GM18498 (cell line): ENCODE measurements at regions not wholly inside any gene's neighbourhood (a gene's known extent, or its start where the extent isn't known, plus 50 kb on each side); places are given as distances from the start of the nearest gene placed in this dataset.
A peak's percentile ranks its signal among the peaks of the same experiment; 100 is the strongest.
"Not testable (repeated sequence)": the region's sequence is repeated elsewhere in the genome, so short reads cannot be mapped to it uniquely, and the experiment has no call there.

Source experiments
- ATAC-seq: cut with Tn5 transposase; IDR thresholded peaks from one replicate; pipeline ENCODE4 v1.9.1; 2021; ENCODE audit warnings: mild to moderate bottlenecking, moderate library complexity; ENCODE audit not compliant: unreplicated experiment

DNA sequence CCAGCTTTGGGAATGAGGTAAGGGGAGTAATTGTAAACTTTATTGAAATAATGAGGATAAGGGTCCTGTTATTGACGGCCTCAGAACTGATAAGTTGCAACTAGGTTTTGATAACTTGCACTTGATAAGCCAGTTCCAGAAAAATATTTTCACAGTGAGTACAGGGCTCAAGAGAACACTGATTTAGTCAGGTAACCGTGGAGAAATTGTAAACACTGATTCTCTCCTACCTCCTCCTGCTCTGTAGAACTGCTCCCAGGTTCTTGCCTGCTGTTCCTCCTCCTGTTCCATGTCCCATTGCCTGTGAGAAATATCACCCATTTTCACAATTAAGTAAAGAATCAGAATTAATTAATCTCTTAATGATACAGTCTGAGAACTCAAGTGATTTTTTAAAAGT is 55.0 kb upstream of the CXXC4 start:
- no peak for ATAC-seq

DNA sequence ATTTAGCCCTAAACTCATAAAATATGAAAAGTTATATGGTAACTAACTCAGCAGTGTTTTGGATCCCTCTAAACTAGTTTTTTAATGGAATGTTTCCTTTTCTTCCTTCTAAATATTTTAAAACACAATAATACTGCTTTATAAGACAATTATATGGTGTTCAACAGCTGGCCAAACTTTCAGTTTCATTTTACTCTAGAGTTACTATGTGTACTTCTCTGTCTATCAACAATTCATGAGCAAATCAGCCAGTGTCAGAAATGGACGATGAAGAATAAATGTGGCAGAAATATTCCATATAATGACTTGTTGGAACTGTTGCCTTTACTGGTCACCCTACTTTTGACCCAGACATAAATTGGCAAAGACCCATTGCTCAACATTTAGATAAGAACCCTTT is 64.8 kb upstream of the CXXC4 start:
- ATAC-seq = peak; percentile 62

DNA sequence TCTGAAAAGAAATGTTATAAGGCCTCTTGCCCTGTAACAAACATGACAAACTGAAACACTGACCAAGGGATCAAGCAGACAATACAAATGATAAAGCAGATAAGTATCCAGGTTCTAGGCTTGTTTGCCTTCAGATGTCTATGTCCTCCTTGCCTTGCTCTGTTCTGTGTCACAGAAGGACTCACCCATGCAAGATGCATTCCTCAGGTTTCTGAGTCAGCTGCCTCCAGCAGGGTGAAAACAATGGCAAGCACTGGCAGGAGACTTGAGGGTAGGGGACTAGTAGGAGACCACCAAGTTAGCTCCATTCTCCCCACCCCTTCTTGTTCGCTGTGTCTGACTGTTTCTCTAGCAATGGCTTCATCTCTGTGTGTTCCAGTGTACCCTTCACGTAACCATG is 76.6 kb upstream of the CXXC4 start:
- ATAC-seq = no peak

DNA sequence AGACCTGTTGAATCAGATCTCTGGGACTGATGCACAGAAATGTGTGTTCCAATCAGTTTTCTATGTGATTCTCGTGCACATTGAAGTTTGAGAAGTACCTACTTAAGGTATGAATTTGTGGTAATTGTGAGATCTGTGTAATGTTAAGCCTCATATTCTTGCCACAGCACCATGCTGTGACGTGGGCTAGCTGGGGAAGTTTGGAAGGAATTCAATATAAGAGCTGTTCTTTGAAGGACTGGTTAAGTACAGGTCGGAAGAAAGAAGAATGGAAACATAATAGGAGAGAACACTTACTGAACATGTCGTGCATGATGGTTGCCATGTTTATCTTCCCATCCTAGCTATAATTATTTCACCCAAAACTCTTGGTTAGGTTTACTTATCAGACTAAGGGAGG is 79.7 kb upstream of the CXXC4 start:
- no peak for ATAC-seq

DNA sequence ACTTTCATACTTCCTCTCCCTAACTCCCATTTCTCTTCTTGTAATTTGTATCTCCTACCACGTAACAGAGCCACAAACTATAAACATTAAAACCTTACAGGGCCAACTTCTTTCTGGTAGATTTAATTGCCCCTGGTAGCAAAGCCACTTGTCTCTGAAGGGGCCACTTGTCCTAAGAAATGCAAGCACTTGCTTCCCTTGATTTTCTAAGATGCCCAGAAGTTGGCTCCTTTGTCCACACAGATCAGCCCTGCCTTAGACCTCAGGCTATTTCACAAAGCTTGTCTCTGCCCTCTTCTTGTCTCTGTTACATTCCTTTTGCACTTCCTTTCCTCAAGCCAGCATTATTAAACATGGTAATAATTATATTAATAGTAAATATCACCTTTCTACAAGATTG is 80.6 kb upstream of the CXXC4 start:
- no peak for ATAC-seq

DNA sequence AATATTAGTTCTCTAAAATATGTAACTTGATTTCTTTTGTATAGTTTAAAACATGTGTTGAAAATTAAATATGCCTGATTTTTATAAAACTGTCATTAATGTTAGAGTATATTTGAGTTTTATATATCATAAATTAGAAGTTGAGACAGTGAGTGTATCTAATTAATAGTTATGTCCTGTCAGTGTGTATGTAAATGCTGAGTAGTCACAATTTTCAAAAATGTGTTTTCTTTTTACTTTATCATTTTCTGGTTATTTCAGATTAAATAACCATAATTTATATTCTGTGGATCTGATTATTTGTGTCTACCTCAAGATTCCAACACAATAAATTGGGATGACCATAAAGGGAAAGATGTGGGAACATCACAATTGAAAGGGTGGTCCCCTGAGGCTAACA is 82.7 kb upstream of the CXXC4 start:
- ATAC-seq = no peak

DNA sequence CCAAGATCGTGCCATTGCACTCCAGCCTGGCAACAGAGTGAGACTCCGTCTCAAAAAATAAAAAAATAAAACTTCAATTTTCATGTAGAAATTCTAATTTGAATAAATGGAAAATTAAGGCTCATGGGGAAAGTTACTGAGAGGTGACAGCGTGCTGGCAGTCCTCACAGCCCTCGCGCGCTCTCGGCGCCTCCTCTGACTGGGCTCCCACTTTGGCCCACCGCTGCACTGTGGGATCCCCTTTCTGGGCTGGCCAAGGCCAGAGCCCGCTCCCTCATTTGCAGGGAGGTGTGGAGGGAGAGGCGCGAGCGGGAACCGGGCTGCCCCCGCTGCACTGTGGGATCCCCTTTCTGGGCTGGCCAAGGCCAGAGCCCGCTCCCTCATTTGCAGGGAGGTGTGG is 86.8 kb upstream of the CXXC4 start:
- not testable (repeated sequence) for ATAC-seq

DNA sequence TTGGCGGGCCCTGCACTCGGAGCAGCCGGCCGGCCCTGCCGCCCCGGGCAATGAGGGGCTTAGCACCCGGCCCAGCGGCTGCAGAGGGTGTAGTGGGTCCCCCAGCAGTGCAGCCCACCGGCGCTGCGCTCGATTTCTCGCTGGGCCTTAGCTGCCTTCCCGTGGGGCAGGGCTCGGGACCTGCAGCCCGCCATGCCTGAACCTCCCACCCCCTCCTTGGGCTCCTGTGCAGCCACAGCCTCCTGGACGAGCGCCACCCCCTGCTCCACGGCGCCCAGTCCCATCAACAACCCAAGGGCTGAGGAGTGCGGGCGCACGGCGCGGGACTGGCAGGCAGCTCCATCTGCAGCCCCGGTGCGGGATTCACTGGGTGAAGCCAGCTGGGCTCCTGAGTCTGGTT is 87.4 kb upstream of the CXXC4 start:
- not testable (repeated sequence) for ATAC-seq

DNA sequence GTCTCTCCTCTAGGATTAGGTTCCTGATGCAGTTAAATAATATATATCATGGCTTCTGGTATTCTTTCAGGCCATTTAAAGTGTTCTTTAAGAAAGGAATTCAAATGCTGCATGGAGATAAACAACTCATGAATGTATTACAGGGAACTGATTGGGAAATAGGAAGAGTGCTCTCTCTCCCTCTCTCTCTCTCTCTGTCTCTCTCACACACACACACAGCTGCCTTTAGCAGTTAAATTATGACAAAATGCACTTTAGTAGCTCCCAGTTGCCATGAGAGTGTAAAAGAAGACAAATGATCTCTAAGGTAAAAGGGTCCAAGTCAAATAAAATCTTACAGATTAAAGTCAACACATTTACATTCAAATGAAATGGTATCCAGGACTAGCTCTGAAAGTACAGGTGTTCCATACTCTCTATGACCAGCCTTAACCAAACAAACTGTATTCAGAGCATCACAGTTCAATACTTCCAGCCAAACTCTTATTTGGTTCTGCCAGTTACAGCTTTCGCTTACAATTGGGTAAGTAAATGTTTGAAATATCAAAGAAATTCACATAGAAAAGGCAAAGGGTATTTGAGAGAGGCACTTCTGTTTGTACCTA is 94.7 kb upstream of the CXXC4 start:
- no peak for ATAC-seq

DNA sequence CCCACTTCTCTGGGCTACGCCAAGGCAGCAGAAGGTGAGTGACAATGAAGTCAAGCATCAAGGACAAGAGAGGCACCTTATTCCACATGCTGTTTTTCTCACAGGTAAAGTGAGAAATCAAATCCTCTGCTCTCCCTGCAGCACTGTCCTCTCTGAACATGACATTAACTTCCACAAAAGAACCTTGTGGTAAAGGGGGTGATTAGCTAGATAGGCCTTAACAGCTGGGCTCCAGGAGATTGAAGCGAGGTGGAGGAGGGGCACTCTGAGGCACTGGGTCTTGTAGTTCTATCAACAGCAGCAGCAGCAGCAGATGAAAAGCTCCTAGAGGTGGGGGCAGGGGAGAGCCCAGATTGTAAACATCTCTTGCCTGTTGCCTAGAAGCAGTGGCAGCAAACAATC is 96.8 kb upstream of the CXXC4 start:
- ATAC-seq = no peak

DNA sequence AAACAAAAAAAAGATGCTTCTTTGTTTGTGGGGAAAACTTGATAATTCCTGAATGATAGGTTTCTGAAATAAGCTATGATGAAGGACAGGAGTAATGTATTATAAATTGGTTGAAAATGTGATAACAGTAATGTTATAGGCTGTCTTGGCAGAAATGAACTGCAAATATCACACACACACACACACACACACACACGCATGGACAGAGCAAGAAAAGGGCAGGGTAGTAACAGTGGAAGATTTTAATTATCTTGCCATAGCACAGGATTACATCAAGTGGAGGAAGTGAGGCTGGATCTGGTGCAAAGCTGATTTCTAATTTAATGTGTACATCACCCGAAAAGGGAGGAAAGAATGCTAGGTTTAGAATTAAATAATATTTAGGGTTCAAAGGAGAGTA is 97.5 kb upstream of the CXXC4 start:
- no peak for ATAC-seq

DNA sequence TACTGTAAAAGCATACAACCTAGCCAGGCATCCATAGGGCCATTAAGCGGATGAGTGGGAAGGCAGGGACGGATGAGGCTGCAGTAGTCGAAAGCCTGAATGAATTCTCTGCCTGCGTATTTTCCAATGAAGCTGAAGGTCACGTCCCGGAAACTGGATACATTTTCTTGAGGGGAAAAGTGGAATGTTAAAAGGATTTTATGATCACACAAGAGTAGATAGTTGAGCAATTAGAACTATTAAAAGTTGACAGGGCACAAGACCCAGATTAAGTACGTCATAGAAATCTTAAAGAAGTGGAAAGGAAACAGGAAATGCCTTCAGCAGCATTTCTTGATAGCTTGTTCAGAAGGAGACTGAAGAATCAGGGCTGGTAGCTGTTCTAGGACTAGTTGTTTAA is 98.3 kb upstream of the CXXC4 start:
- no peak for ATAC-seq

DNA sequence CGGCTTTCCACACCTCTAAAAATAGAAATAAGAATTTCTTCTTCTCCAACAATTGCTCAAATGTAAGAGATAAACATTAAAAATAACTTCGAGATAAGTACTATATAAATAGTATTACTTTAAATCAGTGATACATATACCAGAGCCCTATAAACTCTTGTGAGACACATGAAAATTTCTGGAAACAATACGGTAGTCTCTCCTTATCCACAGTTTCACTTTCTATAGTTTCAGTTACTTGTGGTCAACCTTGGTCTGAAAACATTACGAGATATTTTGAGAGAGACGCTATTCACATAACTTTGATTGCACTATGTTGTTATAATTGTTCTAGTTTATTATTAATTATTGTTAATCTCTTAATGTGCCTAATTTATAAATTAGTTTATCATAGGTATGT is 101.5 kb upstream of the CXXC4 start:
- no peak for ATAC-seq

DNA sequence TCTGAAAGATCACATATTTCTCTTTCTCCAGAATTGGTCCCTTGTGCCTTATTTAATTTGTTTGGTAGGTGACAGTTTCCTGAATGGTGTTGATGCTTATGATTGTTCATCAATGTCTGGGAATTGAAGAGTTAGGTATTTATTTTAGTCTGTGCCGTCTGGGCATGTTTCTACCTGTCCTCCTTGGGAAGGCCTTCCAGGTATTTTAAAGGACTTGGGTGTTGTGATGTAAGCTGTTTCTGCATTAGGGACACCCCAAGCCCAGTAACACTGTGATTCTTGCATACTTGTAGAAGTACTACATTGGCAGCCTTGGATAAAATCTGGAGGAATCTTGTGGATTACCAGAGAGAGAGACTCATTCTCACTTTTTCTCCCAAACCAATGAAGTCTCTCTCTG is 120.8 kb upstream of the CXXC4 start:
- ATAC-seq = no peak

DNA sequence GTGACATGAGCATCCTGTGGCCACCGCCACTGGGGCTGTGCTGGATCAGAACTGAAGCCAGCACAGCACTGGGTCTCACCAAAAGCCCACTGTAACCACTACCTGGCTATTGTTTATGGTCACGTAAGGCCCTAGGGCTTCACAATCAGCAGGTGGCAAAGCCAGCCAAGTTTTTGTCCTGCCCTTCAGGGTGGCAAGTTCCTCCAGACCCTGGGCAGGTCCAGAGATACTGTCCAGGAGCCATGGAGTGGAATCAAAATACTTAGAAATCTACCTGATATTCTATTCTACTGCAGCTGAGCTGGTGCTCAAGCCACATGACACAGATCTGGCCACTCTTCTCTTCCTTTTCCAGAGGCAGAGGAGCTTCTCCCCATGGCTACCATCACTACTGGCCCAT is 121.2 kb upstream of the CXXC4 start:
- no peak for ATAC-seq

DNA sequence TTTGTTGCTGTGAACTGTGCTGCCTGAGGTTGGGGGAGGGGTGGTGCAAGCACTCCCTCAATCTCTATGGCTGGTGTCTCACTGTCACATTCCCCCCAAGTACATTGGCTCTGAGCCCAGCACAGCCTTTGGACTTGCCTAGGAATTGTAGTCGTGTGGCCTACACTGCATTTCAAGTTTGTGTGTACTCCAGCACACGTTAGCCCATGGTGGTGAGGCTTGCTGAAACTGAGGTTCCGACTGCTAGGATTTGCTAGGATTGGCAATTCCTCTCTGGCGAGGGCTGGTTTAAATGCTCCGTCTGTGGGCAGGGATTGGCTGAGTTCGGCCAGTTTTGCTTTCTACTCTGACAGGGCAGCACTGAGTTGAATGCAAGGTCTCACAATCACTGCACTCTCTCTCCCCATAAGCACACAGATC is 121.7 kb upstream of the CXXC4 start:
- no peak for ATAC-seq

DNA sequence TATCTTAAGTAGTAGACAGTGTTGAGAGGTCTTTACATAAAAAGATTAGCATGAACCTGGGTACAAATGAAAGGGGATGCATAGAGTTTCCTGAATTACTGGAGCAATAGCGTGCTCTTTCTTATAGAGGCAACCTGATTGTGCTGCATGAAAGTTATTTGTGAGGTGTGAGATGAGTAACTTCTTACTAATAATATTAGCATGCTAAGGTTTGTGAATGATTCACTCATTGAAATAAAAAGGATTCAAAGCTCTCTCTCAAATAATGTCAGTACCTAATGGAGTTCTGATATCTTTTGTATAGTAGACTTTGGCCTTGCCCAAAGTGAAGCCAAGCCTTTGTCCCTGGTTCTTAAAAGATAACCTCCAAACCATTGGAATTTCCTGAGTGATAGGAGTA is 131.0 kb upstream of the CXXC4 start:
- ATAC-seq = no peak

DNA sequence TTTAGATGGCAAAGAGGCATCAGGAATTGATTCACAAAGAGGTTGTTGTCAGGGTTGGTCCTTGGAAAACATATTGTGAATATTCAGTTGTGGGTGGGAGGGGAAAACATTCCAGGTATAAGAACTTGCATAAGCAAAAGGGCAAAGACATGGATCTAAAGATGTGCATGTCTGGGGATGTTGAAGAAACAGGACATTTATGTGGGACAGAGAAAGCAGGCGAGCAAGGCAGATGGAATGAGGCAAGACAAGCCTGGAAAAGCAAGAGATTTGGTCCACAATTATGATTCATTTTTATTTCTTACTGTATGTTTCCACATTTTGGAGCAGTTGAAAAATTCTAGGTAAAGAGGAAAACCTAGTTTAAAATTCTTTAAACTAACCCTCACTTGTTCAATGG is 134.9 kb upstream of the CXXC4 start:
- ATAC-seq = no peak

DNA sequence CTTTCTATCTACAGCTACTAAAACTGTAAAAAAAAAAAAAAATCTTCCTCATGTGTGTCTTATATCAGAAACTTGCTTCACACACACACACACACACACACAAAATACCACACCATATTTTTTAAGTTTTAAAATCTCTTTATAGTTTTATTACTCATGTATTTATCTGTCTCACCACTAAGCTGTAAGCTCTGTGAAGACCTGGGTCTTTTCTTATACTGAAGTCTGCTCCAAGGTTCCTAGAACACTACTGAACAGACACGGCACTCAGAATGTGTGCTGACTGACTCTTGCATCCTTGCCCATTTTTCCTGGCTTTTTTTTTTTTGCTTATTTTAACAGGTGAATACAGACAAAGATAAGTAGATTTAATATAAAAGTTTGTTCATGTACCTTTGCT is 135.6 kb upstream of the CXXC4 start:
- ATAC-seq = no peak

DNA sequence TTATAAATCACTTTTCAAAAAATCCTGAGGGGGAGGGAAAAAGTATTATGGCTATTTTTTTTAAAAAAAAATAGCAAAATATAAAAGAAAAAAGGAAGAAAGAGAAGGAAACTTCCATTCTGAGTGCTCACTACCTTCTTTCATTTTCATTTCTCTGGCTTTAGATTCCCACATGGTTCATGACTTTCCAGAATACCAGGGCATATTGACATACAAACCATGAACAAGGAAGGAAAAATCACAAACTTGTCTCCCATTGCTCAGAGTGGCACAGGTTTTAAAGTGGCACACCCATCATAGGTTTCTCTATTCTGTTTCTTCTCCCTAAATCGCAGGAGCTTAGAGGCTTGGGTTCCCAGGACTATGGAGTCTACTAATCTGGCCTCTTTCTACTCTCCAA is 136.3 kb upstream of the CXXC4 start:
- no peak for ATAC-seq

DNA sequence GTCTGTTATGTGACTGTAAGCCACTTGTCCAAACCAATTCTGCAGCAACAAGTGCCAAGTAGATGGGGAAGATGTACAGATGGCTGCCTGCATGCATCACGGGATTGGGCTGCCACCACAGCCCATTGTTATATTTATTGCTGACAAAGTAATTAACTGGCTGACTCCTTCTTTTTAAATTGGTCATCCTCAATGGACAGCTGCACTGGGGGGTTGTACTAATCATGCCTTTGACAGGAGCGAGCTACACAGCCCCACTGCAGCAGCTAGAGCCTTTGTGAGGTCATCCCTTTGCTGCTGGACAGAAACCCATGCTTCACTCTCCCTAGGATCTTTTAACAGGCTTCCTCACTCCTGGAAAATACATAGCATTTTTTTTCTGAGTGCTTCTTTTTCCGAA is 146.7 kb upstream of the CXXC4 start:
- no peak for ATAC-seq

DNA sequence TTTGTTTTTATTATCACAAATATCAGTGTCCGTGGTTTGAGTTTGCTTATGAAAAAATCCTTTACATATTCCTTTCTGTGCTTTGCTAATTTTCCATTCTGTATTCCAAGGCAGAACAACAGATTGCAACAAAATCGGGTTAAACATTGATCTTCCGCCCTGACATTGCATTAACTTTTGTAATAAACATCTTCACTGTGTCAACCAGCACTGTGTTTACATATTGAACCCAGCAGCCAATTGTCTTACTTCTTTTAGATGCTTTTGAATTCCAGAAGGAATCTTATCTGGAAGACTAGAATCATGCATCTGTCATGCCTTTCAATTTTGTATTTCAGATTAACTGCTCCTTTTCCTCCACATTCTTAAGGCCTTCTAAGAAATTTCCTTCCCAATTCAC is 147.8 kb upstream of the CXXC4 start:
- no peak for ATAC-seq

DNA sequence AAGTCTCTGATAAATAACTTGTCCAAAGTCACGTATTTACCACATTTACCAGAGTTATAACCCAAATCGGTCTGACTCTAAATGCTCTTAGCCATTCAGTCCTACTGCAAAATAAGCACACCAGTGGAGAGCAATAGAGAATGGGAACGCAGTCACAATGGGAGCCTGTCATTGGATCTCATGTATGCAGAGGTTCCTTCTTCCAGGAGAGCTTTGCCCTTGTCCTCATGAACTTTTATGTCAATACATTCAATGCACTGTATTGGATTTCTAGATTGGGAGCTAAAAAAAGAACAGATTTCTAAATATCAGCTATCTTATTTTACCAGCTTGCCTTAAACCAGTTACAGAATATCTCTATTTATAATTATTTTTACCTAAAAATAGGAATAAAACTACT is 149.1 kb upstream of the CXXC4 start:
- no peak for ATAC-seq

DNA sequence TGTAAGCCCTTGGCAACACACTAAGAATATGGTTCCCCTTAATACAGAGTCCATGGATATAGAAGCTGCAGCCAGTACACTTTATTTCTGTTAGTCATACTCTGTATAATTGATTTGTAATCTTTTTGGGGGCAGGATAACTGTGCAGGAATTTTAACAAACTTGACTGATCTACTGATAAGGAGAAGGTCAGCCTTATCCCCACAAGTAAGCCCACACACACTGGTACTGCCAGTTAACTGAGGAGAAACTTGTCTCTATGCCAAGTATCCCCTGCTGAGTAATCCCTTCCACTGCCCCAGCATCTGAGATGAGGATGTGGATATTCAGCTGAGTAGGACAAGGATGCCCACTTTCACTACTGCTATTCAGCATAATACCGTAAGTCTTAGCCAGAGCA is 154.9 kb upstream of the CXXC4 start:
- no peak for ATAC-seq
